ENCODE measurements at regions not wholly inside any gene's neighbourhood (a gene's known extent, or its start where the extent isn't known, plus 50 kb on each side); places are given as distances from the start of the nearest gene placed in this dataset.

- Histone ChIP-seq H3K4me1 (ENCODE audit: control insufficient read depth, extremely low read depth, insufficient read depth, low read length) (no peaks in the 10 kb centered on the region), H3K9me3 (replicated peaks; ENCODE audit: control insufficient read depth, insufficient read depth, low read length) (no peaks in the 10 kb centered on the region), H3K4me2 (ENCODE audit: insufficient read depth, low read length) (no peak overlapping the region), H3K4me3 (replicated peaks in 1 of 3; ENCODE audit: insufficient read depth in 1 of 3, low read depth in 1 of 3, low read length in 3 of 3) (no peak overlapping the region), H3K9ac (replicated peaks; ENCODE audit: extremely low read depth, insufficient read depth, low read length) (no peak overlapping the region), H3K27ac (ENCODE audit: insufficient read depth, low read depth, low read length) (no peak overlapping the region), H3K36me3 (ENCODE audit: control insufficient read depth in 2 of 2, extremely low read depth in 1 of 2, insufficient read depth in 2 of 2, low read length in 2 of 2) (no peaks in the 10 kb centered on the region), H4K20me1 (replicated peaks; ENCODE audit: control insufficient read depth, extremely low read depth, insufficient read depth, low read length) (no peaks in the 10 kb centered on the region), H3K27me3 (ENCODE audit: control insufficient read depth in 2 of 2, insufficient read depth in 2 of 2, low read length in 2 of 2) (no peaks in the 10 kb centered on the region), H3K9me1 (replicated peaks; ENCODE audit: control insufficient read depth, extremely low read depth, insufficient read depth, low read length) (no peaks in the 10 kb centered on the region), H3K79me2 (ENCODE audit: control insufficient read depth, insufficient read depth, low read length) (no peaks in the 10 kb centered on the region), H2AFZ (ENCODE audit: low read depth, low read length) (no peak overlapping the region)
- intact Hi-C loops (cut with micrococcal nuclease) (no loop called here), dilution Hi-C loops (cut with MboI; ENCODE audit: extremely low pct_ligation_motif_present, low sequenced_read_pairs) (no loop called here)
- no peak for TF ChIP-seq MYC (IDR thresholded peaks at IDR 0.05; ENCODE audit: low read depth, low read length)
- no peak for TF ChIP-seq EZH2 (IDR thresholded peaks at IDR 0.05; ENCODE audit: borderline replicate concordance, low read depth, low read length, severe bottlenecking)
- TF ChIP-seq JUN (IDR thresholded peaks at IDR 0.05; ENCODE audit: borderline replicate concordance, insufficient read depth, insufficient read length, low read depth) = no peak
- TF ChIP-seq FOS (IDR thresholded peaks at IDR 0.05; ENCODE audit: borderline replicate concordance, insufficient read depth, low read length) = no peak
- BruUV-seq (replicated peaks) = no TSS peak
- ChIA-PET POLR2A (no interaction called here), CTCF (interaction anchor here (1.3 kb wide), 2 partner anchors 15 to 482 kb away, joined by 3 read pairs; no protein-coding TSS in a partner anchor)
- DNase-seq (ENCODE audit: low read depth, low spot score) = no peak
- FAIRE-seq = no peak
Observed at GRCh38 chr13:66139701-66140100, 1090.4 kb downstream of the PCDH9 start.

DNA sequence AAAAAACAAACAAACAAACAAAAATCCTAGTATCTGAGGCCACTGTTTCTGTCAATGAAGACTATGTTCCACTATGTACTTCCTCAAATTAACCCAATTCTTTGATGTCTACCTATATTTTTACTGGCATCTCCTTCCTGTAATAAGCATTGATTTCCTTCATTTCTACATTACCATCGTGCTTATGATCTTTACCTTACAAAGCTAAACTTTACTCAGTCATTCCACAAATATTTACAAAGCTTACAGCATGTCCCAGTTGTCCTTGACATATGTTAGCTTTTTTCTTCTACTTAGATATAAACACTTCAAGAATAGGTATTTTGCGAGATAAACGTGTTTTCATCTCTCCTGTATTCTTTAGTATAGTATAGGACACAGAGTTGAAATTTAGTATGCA lies 1090.9 kb downstream of the PCDH9 start:
- ChIA-PET POLR2A (no interaction called here), CTCF (interaction anchor here (1.3 kb wide), 1 partner anchor 16 kb away, joined by 3 read pairs; no protein-coding TSS in a partner anchor)
- Histone ChIP-seq H3K9me3 (replicated peaks; ENCODE audit: control insufficient read depth, insufficient read depth, low read length) (no peaks in the 10 kb centered on the region), H3K79me2 (ENCODE audit: control insufficient read depth, insufficient read depth, low read length) (no peaks in the 10 kb centered on the region), H3K4me3 (replicated peaks in 1 of 3; ENCODE audit: insufficient read depth in 1 of 3, low read depth in 1 of 3, low read length in 3 of 3) (no peak overlapping the region), H3K4me1 (ENCODE audit: control insufficient read depth, extremely low read depth, insufficient read depth, low read length) (no peaks in the 10 kb centered on the region), H3K4me2 (ENCODE audit: insufficient read depth, low read length) (no peak overlapping the region), H4K20me1 (replicated peaks; ENCODE audit: control insufficient read depth, extremely low read depth, insufficient read depth, low read length) (no peaks in the 10 kb centered on the region), H3K27me3 (ENCODE audit: control insufficient read depth in 2 of 2, insufficient read depth in 2 of 2, low read length in 2 of 2) (no peaks in the 10 kb centered on the region), H3K9ac (replicated peaks; ENCODE audit: extremely low read depth, insufficient read depth, low read length) (no peak overlapping the region), H3K36me3 (ENCODE audit: control insufficient read depth in 2 of 2, extremely low read depth in 1 of 2, insufficient read depth in 2 of 2, low read length in 2 of 2) (no peaks in the 10 kb centered on the region), H2AFZ (ENCODE audit: low read depth, low read length) (no peak overlapping the region), H3K27ac (ENCODE audit: insufficient read depth, low read depth, low read length) (no peak overlapping the region), H3K9me1 (replicated peaks; ENCODE audit: control insufficient read depth, extremely low read depth, insufficient read depth, low read length) (no peaks in the 10 kb centered on the region)
- TF ChIP-seq MAX (IDR thresholded peaks at IDR 0.05; ENCODE audit: insufficient read depth, insufficient read length) (no peak), GATA2 (IDR thresholded peaks at IDR 0.05; ENCODE audit: insufficient read depth, insufficient read length, low read depth, low read length) (no peak), POLR2AphosphoS5 (IDR thresholded peaks at IDR 0.05; ENCODE audit: insufficient read depth, low read depth, low read length) (no peak), EZH2 (IDR thresholded peaks at IDR 0.05; ENCODE audit: borderline replicate concordance, low read depth, low read length, severe bottlenecking) (no peak), POLR2A (IDR thresholded peaks at IDR 0.05; ENCODE audit: low read depth, low read length) (no peak), MYC (IDR thresholded peaks at IDR 0.05; ENCODE audit: low read depth, low read length) (no peak), JUN (IDR thresholded peaks at IDR 0.05; ENCODE audit: borderline replicate concordance, insufficient read depth, insufficient read length, low read depth) (no peak), FOS (IDR thresholded peaks at IDR 0.05; ENCODE audit: borderline replicate concordance, insufficient read depth, low read length) (no peak)
- TF ChIP-seq, protein P1, sequence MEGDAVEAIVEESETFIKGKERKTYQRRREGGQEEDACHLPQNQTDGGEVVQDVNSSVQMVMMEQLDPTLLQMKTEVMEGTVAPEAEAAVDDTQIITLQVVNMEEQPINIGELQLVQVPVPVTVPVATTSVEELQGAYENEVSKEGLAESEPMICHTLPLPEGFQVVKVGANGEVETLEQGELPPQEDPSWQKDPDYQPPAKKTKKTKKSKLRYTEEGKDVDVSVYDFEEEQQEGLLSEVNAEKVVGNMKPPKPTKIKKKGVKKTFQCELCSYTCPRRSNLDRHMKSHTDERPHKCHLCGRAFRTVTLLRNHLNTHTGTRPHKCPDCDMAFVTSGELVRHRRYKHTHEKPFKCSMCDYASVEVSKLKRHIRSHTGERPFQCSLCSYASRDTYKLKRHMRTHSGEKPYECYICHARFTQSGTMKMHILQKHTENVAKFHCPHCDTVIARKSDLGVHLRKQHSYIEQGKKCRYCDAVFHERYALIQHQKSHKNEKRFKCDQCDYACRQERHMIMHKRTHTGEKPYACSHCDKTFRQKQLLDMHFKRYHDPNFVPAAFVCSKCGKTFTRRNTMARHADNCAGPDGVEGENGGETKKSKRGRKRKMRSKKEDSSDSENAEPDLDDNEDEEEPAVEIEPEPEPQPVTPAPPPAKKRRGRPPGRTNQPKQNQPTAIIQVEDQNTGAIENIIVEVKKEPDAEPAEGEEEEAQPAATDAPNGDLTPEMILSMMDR (IDR thresholded peaks at IDR 0.05; ENCODE audit: extremely low read depth in 1 of 2, insufficient read depth in 1 of 2, low read depth in 1 of 2, low read length in 2 of 2) = no peak
- no TSS peak for BruUV-seq (replicated peaks)
- intact Hi-C loops (cut with micrococcal nuclease) (no loop called here), dilution Hi-C loops (cut with MboI; ENCODE audit: extremely low pct_ligation_motif_present, low sequenced_read_pairs) (no loop called here)
- no peak for DNase-seq (ENCODE audit: low read depth, low spot score)
- no peak for FAIRE-seq

Measured in endothelial cell of umbilical vein (primary cell).